ENCODE measurements at regions not wholly inside any gene's neighbourhood (a gene's known extent, or its start where the extent isn't known, plus 50 kb on each side); places are given as distances from the start of the nearest gene placed in this dataset.

DNA sequence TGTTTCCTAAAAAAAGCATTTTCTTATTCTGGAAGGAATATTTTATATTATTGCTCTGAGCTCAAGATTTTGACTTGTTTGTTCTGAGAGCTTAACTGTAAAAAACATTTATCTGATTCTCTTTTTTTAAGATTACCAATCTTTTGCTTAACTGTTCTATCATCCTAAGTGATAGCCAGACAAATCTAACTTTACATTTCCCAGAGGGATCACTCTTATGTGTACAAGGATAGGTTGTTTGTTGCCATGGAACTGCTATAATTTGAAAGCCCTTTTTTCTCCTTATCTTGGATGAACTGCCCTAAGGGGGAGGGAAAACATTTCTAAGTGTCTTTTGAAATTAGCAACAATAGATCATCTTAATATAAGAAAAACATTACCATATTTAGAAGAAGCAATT lies 494.7 kb downstream of the TRAM1L1 start:
- Histone ChIP-seq H3K9me3 (ENCODE audit: control insufficient read depth, low read depth, low read length) (no peaks in the 10 kb centered on the region), H4K5ac (ENCODE audit: insufficient read length, low read depth, low read length) (no peak overlapping the region), H2BK120ac (ENCODE audit: low read depth, low read length, poor library complexity, severe bottlenecking) (no peak overlapping the region), H3K9ac (ENCODE audit: extremely low read depth, insufficient read length, low read length) (no peak overlapping the region), H3K14ac (ENCODE audit: insufficient read depth, low read length) (no peak overlapping the region), H3K4me1 (ENCODE audit: insufficient read depth, low read length) (no peaks in the 10 kb centered on the region), H3K4ac (ENCODE audit: low read depth, low read length) (no peak overlapping the region), H2AFZ (ENCODE audit: low read length) (no peak overlapping the region), H4K8ac (replicated peaks; ENCODE audit: insufficient read length, low read depth, low read length) (no peak overlapping the region), H2BK5ac (ENCODE audit: insufficient read length, low read length) (no peak overlapping the region), H3K18ac (ENCODE audit: insufficient read length, low read depth, low read length) (no peak overlapping the region), H3K4me2 (ENCODE audit: insufficient read depth, insufficient read length, low read length) (no peak overlapping the region), H4K91ac (ENCODE audit: insufficient read length, low read depth, low read length) (no peak overlapping the region), H2BK15ac (ENCODE audit: low read depth, low read length) (no peak overlapping the region), H3K56ac (ENCODE audit: insufficient read length, low read depth, low read length) (no peak overlapping the region), H3K23me2 (ENCODE audit: insufficient read length, low read depth, low read length, poor library complexity, severe bottlenecking) (no peaks in the 10 kb centered on the region), H3K79me1 (ENCODE audit: insufficient read depth, low read depth, low read length, poor library complexity, severe bottlenecking) (no peaks in the 10 kb centered on the region), H3K79me2 (ENCODE audit: insufficient read depth, low read length) (no peaks in the 10 kb centered on the region), H3K27ac (ENCODE audit: insufficient read length, low read depth, low read length) (no peak overlapping the region), H2BK20ac (ENCODE audit: low read depth, low read length, poor library complexity, severe bottlenecking) (no peak overlapping the region), H4K20me1 (ENCODE audit: control insufficient read depth, insufficient read depth, insufficient read length) (no peaks in the 10 kb centered on the region), H2BK12ac (ENCODE audit: insufficient read length, low read depth, low read length) (no peak overlapping the region), H2AK5ac (ENCODE audit: insufficient read length, low read length) (no peak overlapping the region), H3K27me3 (ENCODE audit: insufficient read depth, low read length) (no peaks in the 10 kb centered on the region), H3T11ph (ENCODE audit: low read length) (no peak overlapping the region), H3K23ac (ENCODE audit: insufficient read length, low read depth, low read length) (no peak overlapping the region)
- TF ChIP-seq, protein P1, sequence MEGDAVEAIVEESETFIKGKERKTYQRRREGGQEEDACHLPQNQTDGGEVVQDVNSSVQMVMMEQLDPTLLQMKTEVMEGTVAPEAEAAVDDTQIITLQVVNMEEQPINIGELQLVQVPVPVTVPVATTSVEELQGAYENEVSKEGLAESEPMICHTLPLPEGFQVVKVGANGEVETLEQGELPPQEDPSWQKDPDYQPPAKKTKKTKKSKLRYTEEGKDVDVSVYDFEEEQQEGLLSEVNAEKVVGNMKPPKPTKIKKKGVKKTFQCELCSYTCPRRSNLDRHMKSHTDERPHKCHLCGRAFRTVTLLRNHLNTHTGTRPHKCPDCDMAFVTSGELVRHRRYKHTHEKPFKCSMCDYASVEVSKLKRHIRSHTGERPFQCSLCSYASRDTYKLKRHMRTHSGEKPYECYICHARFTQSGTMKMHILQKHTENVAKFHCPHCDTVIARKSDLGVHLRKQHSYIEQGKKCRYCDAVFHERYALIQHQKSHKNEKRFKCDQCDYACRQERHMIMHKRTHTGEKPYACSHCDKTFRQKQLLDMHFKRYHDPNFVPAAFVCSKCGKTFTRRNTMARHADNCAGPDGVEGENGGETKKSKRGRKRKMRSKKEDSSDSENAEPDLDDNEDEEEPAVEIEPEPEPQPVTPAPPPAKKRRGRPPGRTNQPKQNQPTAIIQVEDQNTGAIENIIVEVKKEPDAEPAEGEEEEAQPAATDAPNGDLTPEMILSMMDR (conservative IDR thresholded peaks at IDR 0.05): no peak
- Mint-ChIP-seq H3K27me3 (ENCODE audit: low read depth) (no peaks in the 10 kb centered on the region), H3K4me1 (no peaks in the 10 kb centered on the region), H3K27ac (no peak overlapping the region), H3K36me3 (ENCODE audit: insufficient read depth in 1 of 3, low read depth in 3 of 3) (no peaks in the 10 kb centered on the region), H3K4me3 (no peak overlapping the region), H3K9me3 (no peaks in the 10 kb centered on the region)
- no peak for DNase-seq
